Esophagus squamous epithelium (tissue), 4 donors: ENCODE measurements at regions not wholly inside any gene's neighbourhood (a gene's known extent, or its start where the extent isn't known, plus 50 kb on each side); places are given as distances from the start of the nearest gene placed in this dataset.

ENCODE experiments used
- POLR2A ChIP-seq, 4 donors: fragments of 450-650 bp; IDR thresholded peaks; one replicate each; pipeline ENCODE4 v1.6.1; 2017; ENCODE audit warnings: antibody characterized with exemption in 4 of 4, mild to moderate bottlenecking in 4 of 4, moderate library complexity in 3 of 4
- TF ChIP-seq, protein P1 (sequence below), 6 experiments: fragments of 450-650 bp in 4 of 6; fragments of 200-600 bp in 2 of 6; sonication (generic) in 2 of 6; IDR thresholded peaks; one replicate each; pipeline ENCODE4 v1.5.1; 2016 to 2019; ENCODE audit warnings: antibody characterized with exemption in 6 of 6, mild to moderate bottlenecking in 4 of 6, moderate library complexity in 4 of 6

DNA sequence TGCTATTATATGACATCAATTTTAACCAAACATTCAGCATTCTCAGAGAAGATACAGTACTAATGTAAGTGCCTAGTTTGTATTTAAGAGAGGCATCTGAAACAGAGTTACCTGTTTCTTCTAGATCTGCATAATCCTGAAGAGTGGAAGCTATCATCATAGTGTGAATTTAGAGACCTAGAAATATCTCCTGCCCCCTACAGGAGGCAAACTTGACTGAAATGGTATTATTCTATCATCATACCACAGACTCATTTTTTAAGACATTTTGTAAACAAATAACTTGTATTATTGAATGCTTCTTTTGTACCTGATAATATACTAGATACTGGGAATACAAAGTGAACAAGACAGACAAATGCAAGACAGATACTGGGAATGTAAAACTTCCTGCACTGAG is 216.8 kb upstream of the RPS23 start:
- TF ChIP-seq, protein P1, sequence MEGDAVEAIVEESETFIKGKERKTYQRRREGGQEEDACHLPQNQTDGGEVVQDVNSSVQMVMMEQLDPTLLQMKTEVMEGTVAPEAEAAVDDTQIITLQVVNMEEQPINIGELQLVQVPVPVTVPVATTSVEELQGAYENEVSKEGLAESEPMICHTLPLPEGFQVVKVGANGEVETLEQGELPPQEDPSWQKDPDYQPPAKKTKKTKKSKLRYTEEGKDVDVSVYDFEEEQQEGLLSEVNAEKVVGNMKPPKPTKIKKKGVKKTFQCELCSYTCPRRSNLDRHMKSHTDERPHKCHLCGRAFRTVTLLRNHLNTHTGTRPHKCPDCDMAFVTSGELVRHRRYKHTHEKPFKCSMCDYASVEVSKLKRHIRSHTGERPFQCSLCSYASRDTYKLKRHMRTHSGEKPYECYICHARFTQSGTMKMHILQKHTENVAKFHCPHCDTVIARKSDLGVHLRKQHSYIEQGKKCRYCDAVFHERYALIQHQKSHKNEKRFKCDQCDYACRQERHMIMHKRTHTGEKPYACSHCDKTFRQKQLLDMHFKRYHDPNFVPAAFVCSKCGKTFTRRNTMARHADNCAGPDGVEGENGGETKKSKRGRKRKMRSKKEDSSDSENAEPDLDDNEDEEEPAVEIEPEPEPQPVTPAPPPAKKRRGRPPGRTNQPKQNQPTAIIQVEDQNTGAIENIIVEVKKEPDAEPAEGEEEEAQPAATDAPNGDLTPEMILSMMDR (IDR thresholded peaks at IDR 0.05), result no peak
- TF ChIP-seq POLR2A (IDR thresholded peaks at IDR 0.05), result no peak
